Medulla oblongata (tissue), 1 donor: ENCODE measurements at regions not wholly inside any gene's neighbourhood (a gene's known extent, or its start where the extent isn't known, plus 50 kb on each side); places are given as distances from the start of the nearest gene placed in this dataset.

ENCODE experiments used
- DNase-seq: peaks from one replicate; pipeline ENCODE4 v3.0.0-alpha.2; 2015; ENCODE audit errors: extremely low spot score

DNA sequence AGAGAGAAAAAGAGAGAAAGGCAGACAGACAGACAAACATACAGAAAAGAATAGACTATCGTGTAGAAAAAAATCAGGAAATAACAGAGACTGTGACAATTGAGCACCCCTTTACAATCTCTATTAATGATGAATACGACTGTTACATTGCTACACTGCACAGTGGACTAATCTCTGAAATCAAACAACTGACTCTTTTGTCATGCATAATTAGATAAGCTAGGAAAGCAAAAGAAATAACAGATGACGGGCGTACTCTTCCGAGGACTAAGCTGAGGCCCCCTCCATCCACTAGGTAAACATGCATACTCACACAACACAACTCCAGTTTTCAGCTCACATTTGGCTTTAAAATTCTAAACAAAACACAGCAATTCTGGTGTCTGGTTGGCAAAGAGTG lies 267.0 kb downstream of the NOL4 start:
- no peak for DNase-seq

GRCh38 chr18:33951031-33951430 lies 273.7 kb downstream of the NOL4 start:
- DNase-seq: no peak

DNA sequence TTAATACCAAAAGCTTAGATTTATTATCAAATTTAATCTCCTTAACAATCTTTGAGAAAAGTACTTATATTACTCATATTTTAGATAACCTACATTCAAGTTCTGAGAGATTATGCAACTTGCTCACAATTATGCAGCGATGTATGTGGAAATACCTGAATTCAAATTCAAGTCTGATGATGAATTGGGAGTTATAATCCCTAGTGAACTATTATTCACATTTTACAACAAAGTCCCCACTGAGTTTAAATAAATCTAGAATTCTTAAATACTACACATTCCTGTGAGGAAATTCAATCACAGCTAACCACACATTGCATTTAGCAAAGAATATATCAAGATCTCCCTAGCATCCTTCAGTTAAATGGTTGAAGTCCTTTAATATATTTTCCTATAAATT lies 278.4 kb downstream of the NOL4 start:
- DNase-seq: no peak

DNA sequence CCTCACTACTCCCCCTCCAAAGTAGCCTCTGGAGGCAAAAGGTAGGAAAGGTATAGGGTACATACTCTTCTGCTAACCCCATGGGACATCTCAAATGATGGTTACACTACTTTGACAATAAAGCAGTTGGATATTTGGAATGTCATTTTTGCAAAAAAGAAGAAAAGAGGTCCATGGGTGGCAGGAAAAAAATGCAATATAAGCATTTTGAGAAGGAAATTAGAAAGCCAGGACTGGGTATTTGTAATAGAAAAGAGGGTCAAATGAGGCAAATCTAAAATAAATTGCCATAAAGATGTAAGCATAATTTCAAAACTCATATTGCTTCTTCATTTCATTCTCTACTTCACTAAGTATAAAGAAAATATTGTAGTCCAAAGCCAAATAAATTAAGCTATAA lies 280.2 kb downstream of the NOL4 start:
- no peak for DNase-seq

DNA sequence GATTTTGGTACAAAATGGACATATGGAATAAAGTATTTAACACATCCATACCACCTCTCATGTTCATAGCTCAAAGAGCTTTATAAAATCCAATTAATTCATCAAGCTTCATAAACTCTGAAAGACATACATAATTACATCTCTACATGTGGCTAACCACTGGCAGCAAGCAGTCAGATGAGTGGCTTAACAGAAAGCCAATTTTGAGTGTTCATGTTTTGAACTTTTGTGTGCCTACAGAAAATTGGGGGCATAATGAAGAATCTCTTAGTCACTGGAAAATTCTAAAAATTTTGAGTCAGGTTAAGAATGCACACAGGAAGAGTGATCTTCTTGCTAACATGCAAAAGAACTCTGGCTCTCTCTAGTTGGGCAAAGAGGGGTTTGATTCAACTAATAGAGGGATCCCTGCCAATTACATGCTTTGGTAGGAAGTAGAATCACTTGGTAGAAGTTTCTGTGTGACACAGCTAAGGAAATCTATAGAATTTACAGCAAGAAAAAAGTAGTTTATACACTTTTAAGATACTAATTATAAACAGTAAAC lies 287.4 kb downstream of the NOL4 start:
- DNase-seq: no peak

GRCh38 chr18:33934258-33934657 lies 290.5 kb downstream of the NOL4 start:
- no peak for DNase-seq

- no peak for DNase-seq
These were observed 296.5 kb downstream of the NOL4 start for GRCh38 chr18:33928231-33928630.

DNA sequence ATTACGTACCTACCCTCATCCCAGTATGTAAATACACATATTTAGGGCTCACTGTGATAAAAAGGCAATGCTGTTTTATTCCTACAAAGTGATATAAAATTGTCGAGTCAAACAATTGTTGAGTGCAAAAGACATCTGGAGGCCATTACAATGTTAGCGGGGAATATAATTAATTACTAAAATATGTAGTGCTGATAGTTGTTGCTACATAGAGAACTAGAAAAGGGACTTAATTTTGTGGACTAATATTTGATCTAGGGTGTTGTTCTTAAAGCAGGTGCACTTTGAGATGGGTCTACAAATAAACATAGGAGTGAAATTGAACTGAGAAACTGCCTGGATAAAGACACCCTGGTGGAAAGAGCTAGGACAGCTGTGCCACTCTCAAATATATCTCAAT lies 300.1 kb downstream of the NOL4 start:
- DNase-seq: no peak

- no peak for DNase-seq
These were observed 300.7 kb downstream of the NOL4 start for GRCh38 chr18:33923980-33924379.

GRCh38 chr18:33918571-33918970 lies 306.1 kb downstream of the NOL4 start:
- DNase-seq: no peak

GRCh38 chr18:33916200-33916599 lies 308.5 kb downstream of the NOL4 start:
- DNase-seq: no peak

DNA sequence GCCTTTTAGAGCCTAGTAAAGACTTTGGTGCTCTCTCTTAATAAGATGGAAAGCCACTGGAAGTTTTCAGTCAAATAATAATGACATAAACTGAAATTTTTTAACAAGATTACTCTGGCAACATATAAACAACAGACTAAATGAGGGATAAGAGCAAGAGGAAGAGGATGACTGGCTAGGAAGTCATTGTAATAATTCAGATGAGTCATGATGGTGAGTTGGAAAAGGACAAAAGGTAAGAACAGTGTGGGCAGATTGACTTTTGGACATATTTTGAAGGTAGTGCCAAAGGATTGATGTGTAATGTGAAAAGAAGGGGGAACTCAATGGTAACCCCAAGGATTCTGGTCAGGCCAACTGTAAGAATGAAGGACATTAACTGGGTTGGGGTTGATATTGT lies 310.3 kb downstream of the NOL4 start:
- DNase-seq: no peak

GRCh38 chr18:33906046-33906445 lies 318.7 kb downstream of the NOL4 start:
- no peak for DNase-seq

DNA sequence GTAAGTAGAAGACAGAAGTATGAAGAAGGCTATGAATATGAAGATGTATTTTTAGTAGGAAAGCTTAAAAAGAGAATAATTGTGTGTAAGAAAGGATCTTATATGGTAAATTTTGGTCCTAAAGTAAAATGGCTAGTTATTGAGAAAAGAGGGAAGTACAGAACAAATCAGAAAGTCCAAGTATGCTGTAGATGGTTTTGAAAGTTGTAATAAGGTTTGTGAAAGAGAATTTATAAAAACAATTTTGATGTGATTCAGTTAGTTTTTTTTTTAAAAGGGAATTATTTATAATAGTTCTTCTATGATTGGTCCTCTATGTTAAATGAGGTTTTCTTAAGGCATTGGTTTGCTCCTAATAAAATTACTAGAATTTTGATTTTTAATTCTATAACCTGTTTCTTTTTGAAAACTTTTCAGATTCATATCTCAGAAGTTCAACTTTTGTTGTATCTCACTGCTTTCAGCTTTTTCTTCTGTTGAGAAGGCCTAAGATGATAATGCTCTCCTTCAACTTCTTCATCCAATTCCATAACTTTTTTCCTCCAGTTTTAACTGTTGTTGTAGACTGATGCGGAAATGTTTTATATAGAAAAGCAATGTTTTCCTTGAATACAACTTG lies 322.7 kb downstream of the NOL4 start:
- no peak for DNase-seq

DNA sequence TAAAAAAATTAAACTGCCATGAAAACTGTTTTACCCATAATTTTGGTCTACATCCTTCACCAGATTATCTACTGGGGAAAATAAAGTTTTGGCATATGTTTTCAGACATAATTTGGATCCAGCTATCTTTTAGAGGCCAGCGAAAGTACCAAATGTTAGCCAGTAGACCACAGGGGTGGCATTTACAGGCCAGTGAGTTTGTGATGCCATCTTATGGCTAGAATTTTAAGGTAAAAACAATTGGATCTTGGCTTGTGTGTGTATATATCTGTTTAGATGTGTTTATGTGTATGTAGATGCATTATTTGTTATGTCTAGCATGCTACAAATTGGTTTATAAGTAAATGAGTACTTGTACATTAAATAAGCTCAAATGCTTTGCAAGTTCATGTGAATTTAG lies 322.6 kb downstream of the ASXL3 start:
- no peak for DNase-seq

GRCh38 chr18:33898427-33898826 lies 320.4 kb downstream of the ASXL3 start:
- no peak for DNase-seq

DNA sequence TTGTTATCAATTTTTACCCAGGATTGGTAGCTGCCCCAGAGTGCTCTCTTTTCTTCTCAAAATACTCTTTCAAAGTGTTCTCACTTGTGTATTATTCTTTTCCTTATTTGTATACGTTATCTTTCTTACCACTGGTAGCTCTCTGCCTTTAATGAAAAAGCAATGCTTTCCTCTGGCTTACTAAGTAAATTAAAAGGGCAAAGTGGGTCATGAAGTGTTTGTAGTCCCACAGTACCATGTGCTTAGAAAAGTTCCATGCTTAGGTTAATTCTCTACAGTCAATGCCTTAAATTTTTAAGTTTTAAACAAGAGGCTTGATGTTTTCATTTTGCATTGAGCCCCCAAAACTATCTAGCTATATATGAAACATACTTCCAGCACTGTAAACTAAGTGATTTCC lies 300.2 kb downstream of the ASXL3 start:
- DNase-seq: no peak

DNA sequence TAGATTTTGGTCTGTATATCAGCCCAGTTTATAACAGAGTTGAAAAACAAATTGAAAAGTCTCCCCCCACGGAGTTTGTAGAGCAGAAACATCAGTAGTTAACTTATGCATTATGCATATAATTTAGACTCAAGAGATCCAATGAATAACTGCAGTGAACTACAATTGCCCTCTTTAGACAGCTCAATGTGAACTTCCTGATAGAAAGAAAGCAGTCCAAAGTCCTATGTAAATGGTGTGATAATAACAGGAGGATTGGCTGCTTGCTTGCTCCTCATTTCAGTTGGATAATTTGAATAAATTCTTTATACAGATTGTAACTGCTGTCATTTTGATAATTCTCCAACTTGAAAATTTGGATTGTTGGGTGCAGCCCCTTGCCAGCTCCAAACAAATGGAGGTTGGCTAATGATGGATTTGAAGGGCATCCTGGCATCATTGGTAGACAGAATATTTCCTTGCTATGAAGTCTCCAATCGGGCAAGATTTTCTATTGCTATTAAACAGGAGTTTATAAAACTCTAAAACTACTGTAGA lies 297.1 kb downstream of the ASXL3 start:
- DNase-seq: no peak

DNA sequence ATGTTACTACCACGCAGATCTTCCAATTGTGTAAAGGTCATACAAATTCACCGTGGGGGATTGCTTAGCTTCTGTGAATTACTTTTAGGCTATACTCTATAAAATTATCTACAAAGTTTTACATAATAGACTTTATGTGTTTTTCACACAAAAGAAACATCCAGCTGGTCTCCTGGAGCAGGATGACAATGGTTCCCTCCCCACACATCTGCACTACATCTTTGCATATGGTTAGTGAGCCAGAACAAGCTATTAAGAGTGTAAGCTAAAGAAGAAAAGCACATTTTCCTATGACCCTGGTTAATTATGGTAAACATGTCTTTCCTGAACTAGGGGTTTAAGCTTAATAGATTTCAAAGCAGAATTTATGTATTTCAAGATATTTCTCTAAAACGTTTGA lies 295.1 kb downstream of the ASXL3 start:
- no peak for DNase-seq

DNA sequence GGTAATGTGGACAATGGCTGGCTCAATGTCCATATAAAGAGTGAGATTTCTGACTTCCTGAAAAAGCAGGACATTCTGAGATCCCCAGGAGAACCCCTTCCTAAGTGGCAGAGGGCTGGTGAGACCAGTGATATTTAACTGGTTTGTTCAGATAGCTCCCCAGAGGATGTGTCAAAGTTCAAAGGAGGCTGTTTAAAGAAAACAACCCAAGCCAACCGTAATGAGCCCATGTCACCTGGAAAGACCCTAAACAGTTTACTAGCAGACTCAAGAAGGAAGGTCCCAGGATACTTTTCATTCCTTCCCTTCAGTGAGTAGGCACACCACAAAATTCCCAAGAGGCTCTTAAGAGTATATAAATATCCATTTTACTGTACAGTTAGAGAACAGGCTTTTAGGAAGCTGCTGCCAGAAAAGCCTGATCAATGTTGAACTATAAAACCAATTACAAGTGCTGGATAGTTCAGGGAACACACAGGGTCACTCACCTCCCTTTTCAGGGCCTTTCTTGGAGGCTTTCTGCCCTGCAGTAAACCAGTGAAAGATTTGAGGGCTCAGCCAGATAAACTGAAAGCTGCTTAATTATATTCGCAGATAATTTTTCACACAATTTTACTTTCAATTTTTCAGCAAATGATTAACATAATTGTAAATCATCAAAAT lies 293.5 kb downstream of the ASXL3 start:
- DNase-seq: no peak

- DNase-seq: no peak
These were observed 292.0 kb downstream of the ASXL3 start for GRCh38 chr18:33870059-33870458.

DNA sequence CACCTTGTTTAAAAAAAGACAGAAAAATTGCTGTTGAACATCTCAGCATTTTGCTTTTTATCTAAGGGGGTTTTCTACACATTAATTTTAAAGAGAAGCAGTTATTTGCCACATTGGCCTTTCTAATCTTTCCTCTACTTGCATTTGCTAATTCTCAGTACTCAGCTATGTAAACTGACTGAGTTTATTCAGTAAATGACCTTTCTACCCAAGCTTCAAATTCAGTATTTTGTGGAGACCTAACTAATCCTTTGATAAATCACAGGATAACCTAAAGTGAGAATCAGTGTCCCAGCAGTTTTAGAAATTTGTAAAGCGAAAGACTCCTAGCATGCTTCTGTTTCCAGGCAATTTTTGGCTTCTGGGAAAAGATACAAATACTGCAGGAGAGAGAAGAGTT lies 288.4 kb downstream of the ASXL3 start:
- DNase-seq: no peak

DNA sequence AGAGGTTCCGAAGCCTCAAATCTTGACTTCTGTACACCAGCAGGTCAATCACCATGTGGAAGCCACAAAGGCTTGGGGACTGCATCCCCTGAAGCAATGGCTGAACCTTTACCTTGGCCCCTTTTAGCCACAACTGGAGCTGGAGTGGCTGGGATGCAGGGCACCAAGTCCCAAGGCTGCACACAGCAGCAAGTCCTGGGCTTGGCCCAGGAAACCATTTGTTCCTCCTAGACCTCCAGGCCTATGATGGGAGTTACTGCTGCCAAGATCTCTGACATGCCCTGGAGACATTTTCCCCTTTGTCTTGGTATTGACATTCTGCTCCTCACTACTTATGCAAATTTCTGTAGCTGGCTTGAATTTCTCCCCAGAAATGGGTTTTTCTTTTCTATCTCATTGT lies 285.9 kb downstream of the ASXL3 start:
- no peak for DNase-seq

DNA sequence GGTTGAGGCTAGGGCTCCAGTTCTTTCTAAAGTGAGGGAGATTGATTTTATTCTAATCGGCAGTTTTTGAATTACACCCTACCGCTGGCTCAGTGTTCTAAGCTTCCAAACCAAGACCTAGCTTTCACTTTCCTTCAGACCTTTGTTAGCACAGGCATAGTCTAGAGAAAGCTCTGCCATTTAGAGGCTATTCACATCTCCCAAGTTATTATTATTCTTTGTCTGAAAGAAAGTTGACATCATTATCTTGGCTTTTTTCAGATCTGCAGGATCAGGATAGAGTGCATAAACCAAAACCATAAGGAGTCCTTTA lies 276.8 kb downstream of the ASXL3 start:
- DNase-seq: no peak
